GM23338 (cell line): ENCODE measurements at regions not wholly inside any gene's neighbourhood (a gene's known extent, or its start where the extent isn't known, plus 50 kb on each side); places are given as distances from the start of the nearest gene placed in this dataset.

Experiments used
- ATAC-seq: fragments of 200-7000 bp; cut with Tn5 transposase; 3 replicates; pipeline ENCODE4 v1.9.1; 2020
- DNase-seq: peaks from one replicate; pipeline ENCODE4 v3.0.0-alpha.2; 2015; ENCODE audit warnings: low spot score
- H2AFZ ChIP-seq: fragments of 200-600 bp; sonication (generic); 2 replicates; pipeline ENCODE4 v1.8.0; 2016; ENCODE audit warnings: antibody characterized with exemption, mild to moderate bottlenecking, moderate library complexity
- H3F3A ChIP-seq: fragments of 200-600 bp; sonication (generic); replicated peaks from 2 replicates; pipeline ENCODE4 v1.8.0; 2017; ENCODE audit warnings: antibody characterized with exemption, mixed run types, low read depth
- H3K27ac ChIP-seq: fragments of 200-600 bp; sonication (generic); 2 replicates; pipeline ENCODE4 v1.6.1; 2016; ENCODE audit warnings: low read depth
- H3K27me3 ChIP-seq: fragments of 200-600 bp; sonication (generic); 2 replicates; pipeline ENCODE4 v1.8.0; 2016; ENCODE audit warnings: mild to moderate bottlenecking, mixed run types, moderate library complexity; ENCODE audit not compliant: insufficient read depth
- H3K36me3 ChIP-seq: fragments of 200-600 bp; sonication (generic); 2 replicates; pipeline ENCODE4 v1.8.0; 2016; ENCODE audit warnings: mild to moderate bottlenecking; ENCODE audit not compliant: insufficient read depth
- H3K4me1 ChIP-seq: fragments of 200-600 bp; sonication (generic); 2 replicates; pipeline ENCODE4 v1.8.0; 2016; ENCODE audit warnings: mild to moderate bottlenecking, moderate library complexity; ENCODE audit not compliant: insufficient read depth
- H3K4me2 ChIP-seq: fragments of 200-600 bp; sonication (generic); 2 replicates; pipeline ENCODE4 v1.7.1; 2017; ENCODE audit warnings: mixed run types
- H3K4me3 ChIP-seq: fragments of 200-600 bp; sonication (generic); 2 replicates; pipeline ENCODE4 v1.6.1; 2016; ENCODE audit warnings: mixed run types
- H3K79me2 ChIP-seq: fragments of 200-600 bp; sonication (generic); replicated peaks from 2 replicates; pipeline ENCODE4 v1.8.0; 2017; ENCODE audit warnings: mild to moderate bottlenecking; ENCODE audit not compliant: insufficient read depth
- H3K9me2 ChIP-seq: fragments of 200-600 bp; sonication (generic); 2 replicates; pipeline ENCODE4 v1.8.0; 2017; ENCODE audit not compliant: insufficient read depth
- H4K20me1 ChIP-seq: fragments of 200-600 bp; sonication (generic); replicated peaks from 2 replicates; pipeline ENCODE4 v1.8.0; 2017; ENCODE audit warnings: mild to moderate bottlenecking; ENCODE audit not compliant: insufficient read depth
- H3K27ac Mint-ChIP-seq: 2 replicates; pipeline ENCODE4 v1.8.0; 2020; ENCODE audit warnings: inconsistent platforms, mild to moderate bottlenecking, moderate library complexity, mixed read lengths
- H3K27me3 Mint-ChIP-seq: 3 replicates; pipeline ENCODE4 v1.8.0; 2022; ENCODE audit warnings: low read depth, mild to moderate bottlenecking, moderate library complexity, mixed read lengths, inconsistent platforms; ENCODE audit not compliant: insufficient read depth, poor library complexity
- H3K36me3 Mint-ChIP-seq: 3 replicates; pipeline ENCODE4 v1.8.0; 2021; ENCODE audit warnings: low read depth, mild to moderate bottlenecking, inconsistent platforms, moderate library complexity, mixed read lengths
- H3K4me1 Mint-ChIP-seq: 3 replicates; pipeline ENCODE4 v1.8.0; 2020; ENCODE audit warnings: mild to moderate bottlenecking, inconsistent platforms, mixed read lengths
- H3K4me3 Mint-ChIP-seq: 3 replicates; pipeline ENCODE4 v1.8.0; 2021; ENCODE audit warnings: moderate library complexity, mild to moderate bottlenecking, inconsistent platforms, mixed read lengths
- H3K9me3 Mint-ChIP-seq: 3 replicates; pipeline ENCODE4 v1.8.0; 2020; ENCODE audit warnings: moderate library complexity, mild to moderate bottlenecking, inconsistent platforms, mixed read lengths
- CREB1 ChIP-seq: fragments of 250-450 bp; sonication (Bioruptor Pico); IDR thresholded peaks from 2 replicates; pipeline ENCODE4 v1.5.0; 2020; ENCODE audit warnings: low read depth, mild to moderate bottlenecking, moderate library complexity
- EZH2 ChIP-seq: fragments of 200-600 bp; sonication (generic); IDR thresholded peaks from one replicate; pipeline ENCODE4 v1.8.0; 2017; ENCODE audit warnings: antibody characterized with exemption, mild to moderate bottlenecking, low read depth; ENCODE audit not compliant: unreplicated experiment
- JUNB ChIP-seq: IDR thresholded peaks from one replicate; pipeline ENCODE4 v1.6.1; 2016; ENCODE audit warnings: antibody characterized with exemption; ENCODE audit not compliant: unreplicated experiment
- NANOG ChIP-seq: IDR thresholded peaks from 2 replicates; pipeline ENCODE4 v1.6.1; 2016; ENCODE audit warnings: antibody characterized with exemption, borderline replicate concordance
- POLR2AphosphoS5 ChIP-seq: IDR thresholded peaks from 2 replicates; pipeline ENCODE4 v1.6.1; 2016; ENCODE audit warnings: antibody characterized with exemption, low read depth
- ZNF114 ChIP-seq: fragments of 250-450 bp; sonication (Bioruptor Pico); IDR thresholded peaks from 2 replicates; pipeline ENCODE4 v1.5.0; 2020; ENCODE audit warnings: mild to moderate bottlenecking, moderate library complexity
- ZNF331 ChIP-seq: fragments of 250-450 bp; sonication (Bioruptor Pico); IDR thresholded peaks from 2 replicates; pipeline ENCODE4 v1.5.0; 2020; ENCODE audit warnings: low read depth, mild to moderate bottlenecking, moderate library complexity
- TF ChIP-seq, protein P1 (sequence below), 2 experiments: fragments of 200-600 bp in 1 of 2; sonication (generic) in 1 of 2; conservative IDR thresholded peaks; 2 replicates each; pipeline versions ENCODE4 v1.5.1 to v1.6.1; 2016 to 2017; ENCODE audit warnings: antibody characterized with exemption in 2 of 2, low read depth in 2 of 2, mild to moderate bottlenecking in 2 of 2, moderate library complexity in 1 of 2
- TF ChIP-seq, protein P2 (sequence below): IDR thresholded peaks from 2 replicates; pipeline ENCODE4 v1.6.1; 2016; ENCODE audit warnings: antibody characterized with exemption
- TF ChIP-seq, protein P3 (sequence below): fragments of 250-450 bp; sonication (Bioruptor Pico); IDR thresholded peaks from 2 replicates; pipeline ENCODE4 v1.5.0; 2020; ENCODE audit warnings: mild to moderate bottlenecking, moderate library complexity

DNA sequence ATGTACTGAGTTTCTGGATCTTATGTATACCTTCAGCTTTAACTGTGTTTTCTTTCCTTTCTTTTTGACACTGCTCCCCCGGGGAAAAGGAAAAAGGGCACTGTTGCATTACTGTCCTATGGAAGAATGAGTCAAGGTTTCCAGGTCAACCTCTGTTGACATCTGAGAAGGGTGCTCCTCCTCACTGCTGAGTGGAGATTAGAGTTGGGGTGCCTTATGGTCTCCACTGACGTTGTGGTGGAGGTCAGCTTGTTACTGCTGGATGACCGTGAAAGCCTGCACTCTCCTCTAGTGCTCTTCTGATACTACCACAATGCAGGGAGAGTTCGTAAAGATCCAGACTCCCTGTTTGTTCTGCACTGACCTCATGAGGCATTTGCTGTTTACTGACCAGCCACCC, 252.1 kb upstream of the GRM7 start (continued):
- no peak for TF ChIP-seq CREB1 (CRISPR knock-in tag)
- TF ChIP-seq ZNF331 (CRISPR knock-in tag) = no peak
- TF ChIP-seq, protein P1, sequence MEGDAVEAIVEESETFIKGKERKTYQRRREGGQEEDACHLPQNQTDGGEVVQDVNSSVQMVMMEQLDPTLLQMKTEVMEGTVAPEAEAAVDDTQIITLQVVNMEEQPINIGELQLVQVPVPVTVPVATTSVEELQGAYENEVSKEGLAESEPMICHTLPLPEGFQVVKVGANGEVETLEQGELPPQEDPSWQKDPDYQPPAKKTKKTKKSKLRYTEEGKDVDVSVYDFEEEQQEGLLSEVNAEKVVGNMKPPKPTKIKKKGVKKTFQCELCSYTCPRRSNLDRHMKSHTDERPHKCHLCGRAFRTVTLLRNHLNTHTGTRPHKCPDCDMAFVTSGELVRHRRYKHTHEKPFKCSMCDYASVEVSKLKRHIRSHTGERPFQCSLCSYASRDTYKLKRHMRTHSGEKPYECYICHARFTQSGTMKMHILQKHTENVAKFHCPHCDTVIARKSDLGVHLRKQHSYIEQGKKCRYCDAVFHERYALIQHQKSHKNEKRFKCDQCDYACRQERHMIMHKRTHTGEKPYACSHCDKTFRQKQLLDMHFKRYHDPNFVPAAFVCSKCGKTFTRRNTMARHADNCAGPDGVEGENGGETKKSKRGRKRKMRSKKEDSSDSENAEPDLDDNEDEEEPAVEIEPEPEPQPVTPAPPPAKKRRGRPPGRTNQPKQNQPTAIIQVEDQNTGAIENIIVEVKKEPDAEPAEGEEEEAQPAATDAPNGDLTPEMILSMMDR (conservative IDR thresholded peaks at IDR 0.05; ENCODE audit: low read depth in 2 of 2) = no peak
- no peak for TF ChIP-seq JUNB
- no peak for TF ChIP-seq NANOG
- no peak for TF ChIP-seq EZH2

DNA sequence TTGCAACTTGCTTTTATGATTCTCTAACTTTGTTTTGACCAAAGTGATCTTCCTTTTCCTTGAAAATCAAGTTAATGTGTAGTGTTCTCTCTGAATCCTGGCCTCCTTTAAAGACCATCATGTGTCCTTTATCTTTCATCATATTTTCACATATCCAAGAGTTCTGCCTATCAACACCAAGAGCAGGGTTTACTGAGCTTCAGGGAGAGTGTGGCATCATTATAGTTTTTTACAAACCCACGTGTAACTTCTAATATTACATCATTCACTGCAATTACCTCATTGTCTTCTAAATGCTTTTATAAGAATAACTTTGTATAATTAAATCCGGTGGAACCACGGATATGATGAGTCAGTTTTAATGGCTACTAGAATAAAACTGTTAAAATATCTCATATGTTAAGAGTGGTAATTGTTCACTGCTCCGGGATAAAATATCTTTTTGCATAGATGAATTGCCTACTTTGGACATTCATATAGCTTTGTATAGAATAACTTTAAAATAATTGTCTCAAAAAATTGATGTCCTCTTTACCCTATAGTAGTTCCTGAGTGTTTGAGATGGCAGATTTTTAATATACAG, 248.8 kb upstream of the GRM7 start:
- DNase-seq = no peak
- Histone ChIP-seq H3K79me2 (no peaks in the 10 kb centered on the region), H3K4me2 (no peak overlapping the region), H3F3A (no peaks in the 10 kb centered on the region), H4K20me1 (no peaks in the 10 kb centered on the region), H3K27me3 (no peaks in the 10 kb centered on the region), H3K36me3 (peaks cover 5% of the 10 kb centered on the region; the same call in 1 of the 2 replicates), H3K27ac (no peak overlapping the region), H3K4me3 (no peak overlapping the region), H3K9me2 (no peaks in the 10 kb centered on the region), H3K4me1 (no peaks in the 10 kb centered on the region), H2AFZ (no peak overlapping the region)
- ATAC-seq = no peak
- H3K9me3 Mint-ChIP-seq = peaks cover 76% of the 10 kb centered on the region
- no peaks in the 10 kb centered on the region for H3K27me3 Mint-ChIP-seq
- no peak overlapping the region for H3K27ac Mint-ChIP-seq
- H3K4me1 Mint-ChIP-seq = 0 out of 3 replicates have a peak, but pooled peaks cover 2% of the 10 kb centered on the region
- H3K36me3 Mint-ChIP-seq = peaks cover 9% of the 10 kb centered on the region
- H3K4me3 Mint-ChIP-seq = no peak overlapping the region
- no peak for TF ChIP-seq EZH2
- TF ChIP-seq NANOG = no peak
- TF ChIP-seq POLR2AphosphoS5 = no peak
- no peak for TF ChIP-seq ZNF114 (CRISPR knock-in tag)
- no peak for TF ChIP-seq CREB1 (CRISPR knock-in tag)
- TF ChIP-seq, protein P2, sequence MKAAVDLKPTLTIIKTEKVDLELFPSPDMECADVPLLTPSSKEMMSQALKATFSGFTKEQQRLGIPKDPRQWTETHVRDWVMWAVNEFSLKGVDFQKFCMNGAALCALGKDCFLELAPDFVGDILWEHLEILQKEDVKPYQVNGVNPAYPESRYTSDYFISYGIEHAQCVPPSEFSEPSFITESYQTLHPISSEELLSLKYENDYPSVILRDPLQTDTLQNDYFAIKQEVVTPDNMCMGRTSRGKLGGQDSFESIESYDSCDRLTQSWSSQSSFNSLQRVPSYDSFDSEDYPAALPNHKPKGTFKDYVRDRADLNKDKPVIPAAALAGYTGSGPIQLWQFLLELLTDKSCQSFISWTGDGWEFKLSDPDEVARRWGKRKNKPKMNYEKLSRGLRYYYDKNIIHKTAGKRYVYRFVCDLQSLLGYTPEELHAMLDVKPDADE = no peak
- TF ChIP-seq, protein P3, sequence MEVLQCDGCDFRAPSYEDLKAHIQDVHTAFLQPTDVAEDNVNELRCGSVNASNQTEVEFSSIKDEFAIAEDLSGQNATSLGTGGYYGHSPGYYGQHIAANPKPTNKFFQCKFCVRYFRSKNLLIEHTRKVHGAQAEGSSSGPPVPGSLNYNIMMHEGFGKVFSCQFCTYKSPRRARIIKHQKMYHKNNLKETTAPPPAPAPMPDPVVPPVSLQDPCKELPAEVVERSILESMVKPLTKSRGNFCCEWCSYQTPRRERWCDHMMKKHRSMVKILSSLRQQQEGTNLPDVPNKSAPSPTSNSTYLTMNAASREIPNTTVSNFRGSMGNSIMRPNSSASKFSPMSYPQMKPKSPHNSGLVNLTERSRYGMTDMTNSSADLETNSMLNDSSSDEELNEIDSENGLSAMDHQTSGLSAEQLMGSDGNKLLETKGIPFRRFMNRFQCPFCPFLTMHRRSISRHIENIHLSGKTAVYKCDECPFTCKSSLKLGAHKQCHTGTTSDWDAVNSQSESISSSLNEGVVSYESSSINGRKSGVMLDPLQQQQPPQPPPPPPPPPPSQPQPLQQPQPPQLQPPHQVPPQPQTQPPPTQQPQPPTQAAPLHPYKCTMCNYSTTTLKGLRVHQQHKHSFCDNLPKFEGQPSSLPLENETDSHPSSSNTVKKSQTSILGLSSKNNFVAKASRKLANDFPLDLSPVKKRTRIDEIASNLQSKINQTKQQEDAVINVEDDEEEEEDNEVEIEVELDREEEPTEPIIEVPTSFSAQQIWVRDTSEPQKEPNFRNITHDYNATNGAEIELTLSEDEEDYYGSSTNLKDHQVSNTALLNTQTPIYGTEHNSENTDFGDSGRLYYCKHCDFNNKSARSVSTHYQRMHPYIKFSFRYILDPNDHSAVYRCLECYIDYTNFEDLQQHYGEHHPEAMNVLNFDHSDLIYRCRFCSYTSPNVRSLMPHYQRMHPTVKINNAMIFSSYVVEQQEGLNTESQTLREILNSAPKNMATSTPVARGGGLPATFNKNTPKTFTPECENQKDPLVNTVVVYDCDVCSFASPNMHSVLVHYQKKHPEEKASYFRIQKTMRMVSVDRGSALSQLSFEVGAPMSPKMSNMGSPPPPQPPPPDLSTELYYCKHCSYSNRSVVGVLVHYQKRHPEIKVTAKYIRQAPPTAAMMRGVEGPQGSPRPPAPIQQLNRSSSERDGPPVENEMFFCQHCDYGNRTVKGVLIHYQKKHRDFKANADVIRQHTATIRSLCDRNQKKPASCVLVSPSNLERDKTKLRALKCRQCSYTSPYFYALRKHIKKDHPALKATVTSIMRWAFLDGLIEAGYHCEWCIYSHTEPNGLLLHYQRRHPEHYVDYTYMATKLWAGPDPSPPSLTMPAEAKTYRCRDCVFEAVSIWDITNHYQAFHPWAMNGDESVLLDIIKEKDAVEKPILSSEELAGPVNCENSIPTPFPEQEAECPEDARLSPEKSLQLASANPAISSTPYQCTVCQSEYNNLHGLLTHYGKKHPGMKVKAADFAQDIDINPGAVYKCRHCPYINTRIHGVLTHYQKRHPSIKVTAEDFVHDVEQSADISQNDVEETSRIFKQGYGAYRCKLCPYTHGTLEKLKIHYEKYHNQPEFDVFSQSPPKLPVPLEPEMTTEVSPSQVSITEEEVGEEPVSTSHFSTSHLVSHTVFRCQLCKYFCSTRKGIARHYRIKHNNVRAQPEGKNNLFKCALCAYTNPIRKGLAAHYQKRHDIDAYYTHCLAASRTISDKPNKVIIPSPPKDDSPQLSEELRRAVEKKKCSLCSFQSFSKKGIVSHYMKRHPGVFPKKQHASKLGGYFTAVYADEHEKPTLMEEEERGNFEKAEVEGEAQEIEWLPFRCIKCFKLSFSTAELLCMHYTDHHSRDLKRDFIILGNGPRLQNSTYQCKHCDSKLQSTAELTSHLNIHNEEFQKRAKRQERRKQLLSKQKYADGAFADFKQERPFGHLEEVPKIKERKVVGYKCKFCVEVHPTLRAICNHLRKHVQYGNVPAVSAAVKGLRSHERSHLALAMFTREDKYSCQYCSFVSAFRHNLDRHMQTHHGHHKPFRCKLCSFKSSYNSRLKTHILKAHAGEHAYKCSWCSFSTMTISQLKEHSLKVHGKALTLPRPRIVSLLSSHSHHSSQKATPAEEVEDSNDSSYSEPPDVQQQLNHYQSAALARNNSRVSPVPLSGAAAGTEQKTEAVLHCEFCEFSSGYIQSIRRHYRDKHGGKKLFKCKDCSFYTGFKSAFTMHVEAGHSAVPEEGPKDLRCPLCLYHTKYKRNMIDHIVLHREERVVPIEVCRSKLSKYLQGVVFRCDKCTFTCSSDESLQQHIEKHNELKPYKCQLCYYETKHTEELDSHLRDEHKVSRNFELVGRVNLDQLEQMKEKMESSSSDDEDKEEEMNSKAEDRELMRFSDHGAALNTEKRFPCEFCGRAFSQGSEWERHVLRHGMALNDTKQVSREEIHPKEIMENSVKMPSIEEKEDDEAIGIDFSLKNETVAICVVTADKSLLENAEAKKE = no peak
- TF ChIP-seq, protein P1 (conservative IDR thresholded peaks at IDR 0.05; ENCODE audit: low read depth in 2 of 2) = no peak
